HS-27A (cell line): ENCODE measurements at regions not wholly inside any gene's neighbourhood (a gene's known extent, or its start where the extent isn't known, plus 50 kb on each side); places are given as distances from the start of the nearest gene placed in this dataset.

Experiments
- DNase-seq: peaks from one replicate; pipeline ENCODE4 v3.0.0-alpha.2; 2012; ENCODE audit warnings: low read depth, missing footprints

- DNase-seq: no peak
These were observed 105.2 kb downstream of the RBM43 start for GRCh38 chr2:151156431-151156830.

DNA sequence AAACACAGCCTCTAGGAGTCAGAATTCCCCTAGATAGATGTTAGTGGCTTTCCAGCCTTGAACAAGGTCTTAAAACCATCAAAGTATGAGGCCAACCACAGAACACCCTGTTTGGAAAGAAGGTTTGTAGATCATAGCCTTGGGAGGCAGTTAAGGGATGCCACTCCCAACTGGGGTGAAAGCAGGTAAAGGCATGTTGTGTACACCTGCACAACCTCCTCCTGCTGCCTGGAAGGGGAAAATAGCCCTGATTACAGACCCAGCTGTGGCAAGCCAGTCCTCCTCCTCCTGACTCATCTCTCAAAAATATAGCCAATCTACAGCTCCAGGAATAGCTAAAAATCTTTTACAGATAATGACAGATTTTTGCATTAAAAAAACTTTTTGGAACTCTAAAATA is 108.1 kb downstream of the RBM43 start:
- no peak for DNase-seq

- no peak for DNase-seq
These were observed 111.0 kb downstream of the RBM43 start for GRCh38 chr2:151150331-151151320.

DNA sequence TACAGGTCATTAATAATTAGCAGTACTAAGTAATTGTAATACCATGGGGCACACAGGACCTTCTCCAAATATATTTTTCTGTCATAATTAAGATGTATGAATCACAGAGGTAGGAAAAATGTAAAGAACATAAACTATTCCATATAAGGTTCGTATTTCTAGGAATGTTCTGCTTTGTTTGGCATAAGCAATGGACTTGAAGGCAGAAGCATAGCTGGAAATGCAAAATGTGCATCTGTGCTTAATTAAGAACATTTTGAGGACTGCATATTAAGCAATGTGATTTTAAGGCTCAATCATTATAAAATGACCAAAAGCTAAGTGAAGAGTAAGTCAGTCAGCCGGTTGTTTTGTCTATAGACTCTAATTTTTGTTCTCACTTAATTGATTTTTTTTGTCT is 123.2 kb downstream of the RBM43 start:
- DNase-seq: no peak

DNA sequence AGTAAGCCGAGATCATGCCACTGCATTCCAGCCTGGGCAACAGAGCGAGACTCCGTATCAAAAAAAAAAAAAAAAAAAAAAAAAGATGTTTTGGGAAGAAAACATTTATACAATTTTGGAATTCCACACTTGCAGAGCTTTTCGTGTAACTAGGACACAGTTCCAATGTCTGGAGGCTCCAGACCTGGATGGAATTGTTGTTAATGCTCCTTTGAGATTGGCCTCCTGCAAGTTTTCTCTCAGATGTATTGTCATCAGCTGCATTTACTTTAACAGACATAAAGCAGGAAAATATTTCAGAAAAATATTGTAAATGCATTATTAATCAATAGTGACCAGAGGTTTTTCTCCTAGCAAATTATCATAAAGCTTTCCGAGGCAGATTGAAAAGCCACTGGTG is 124.1 kb downstream of the RBM43 start:
- DNase-seq: no peak

GRCh38 chr2:151120011-151120410 is 141.7 kb downstream of the RBM43 start:
- DNase-seq: no peak

- no peak for DNase-seq
These were observed 142.3 kb downstream of the RBM43 start for GRCh38 chr2:151119374-151119773.

DNA sequence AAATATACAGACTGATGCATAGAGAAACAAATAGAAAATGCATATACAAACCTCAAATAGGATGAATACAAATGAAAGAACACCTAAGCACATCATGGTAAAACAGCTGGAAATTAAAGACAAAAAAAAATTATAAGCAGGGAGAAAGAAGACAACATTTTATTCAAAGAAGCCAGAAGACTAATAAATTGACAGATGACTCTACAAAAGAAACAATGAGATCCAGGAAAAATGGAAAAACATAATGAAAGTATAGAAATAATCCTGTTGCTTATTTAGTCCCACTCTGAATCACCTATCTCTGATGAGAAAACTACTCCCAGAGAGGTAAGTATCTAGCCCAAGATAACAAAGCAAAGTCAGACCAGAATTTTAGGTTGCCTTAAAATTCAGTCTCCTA is 143.4 kb downstream of the RBM43 start:
- no peak for DNase-seq

GRCh38 chr2:151114874-151115273 is 146.8 kb downstream of the RBM43 start:
- DNase-seq: no peak

DNA sequence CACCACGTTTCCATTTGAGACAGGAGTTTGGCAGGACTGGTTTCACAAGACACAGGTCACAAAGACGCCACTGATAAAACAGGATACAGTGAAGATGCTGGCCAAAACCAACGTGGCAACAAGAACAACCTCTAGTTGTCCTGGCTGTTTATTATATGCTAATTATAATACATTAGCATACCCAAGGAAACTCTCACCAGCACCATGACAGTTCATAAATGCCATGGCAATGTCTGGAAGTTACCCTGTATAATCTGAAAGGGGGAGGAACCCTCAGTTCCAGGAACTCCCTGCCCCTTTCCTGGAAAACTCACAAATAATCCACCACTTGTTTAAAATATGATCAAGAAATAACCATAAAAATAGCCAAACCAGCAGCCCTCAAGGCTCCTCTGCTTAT is 148.3 kb downstream of the RBM43 start:
- DNase-seq: no peak

GRCh38 chr2:151111599-151112278 is 149.9 kb downstream of the RBM43 start:
- DNase-seq: peak; percentile 40

GRCh38 chr2:151106805-151107506 is 154.7 kb downstream of the RBM43 start:
- DNase-seq: no peak

DNA sequence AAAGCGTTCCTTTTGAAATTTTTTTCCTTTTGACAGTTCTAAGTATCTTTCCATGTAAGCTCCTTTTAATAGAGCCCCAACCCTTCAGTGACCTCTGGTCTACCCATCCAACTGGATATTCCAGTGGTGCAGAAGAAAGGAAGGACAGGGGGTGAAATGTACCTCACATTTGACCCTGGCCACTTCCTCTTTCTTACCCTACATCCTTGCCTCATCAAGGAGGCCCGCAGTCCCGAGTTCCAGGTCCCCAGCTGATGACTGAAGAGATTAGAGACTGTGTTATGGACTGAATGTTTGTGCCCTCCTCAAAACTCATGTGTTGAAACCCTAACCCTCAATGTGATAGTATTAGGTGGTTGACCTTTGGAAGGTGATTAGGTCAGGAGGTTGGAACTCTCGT is 158.1 kb downstream of the RBM43 start:
- no peak for DNase-seq

DNA sequence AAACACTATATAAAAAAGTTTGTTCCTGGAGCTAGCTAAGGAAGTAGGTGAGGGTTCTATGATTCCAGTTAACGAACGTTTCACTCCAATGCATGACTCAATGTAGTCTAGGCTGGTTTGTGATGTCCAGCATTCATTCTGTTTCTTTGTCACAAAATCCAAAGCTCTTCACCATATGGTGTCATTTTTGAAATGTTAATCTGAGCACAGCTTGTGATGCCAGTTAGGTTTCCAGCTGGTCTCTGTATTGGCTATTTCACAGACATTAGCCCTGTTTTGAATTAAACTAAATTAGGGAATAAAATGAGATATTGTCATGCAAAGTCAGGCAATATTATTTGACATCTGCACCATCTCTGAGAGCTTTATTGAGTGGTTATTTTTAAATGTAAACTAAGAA is 159.4 kb downstream of the RBM43 start:
- no peak for DNase-seq

DNA sequence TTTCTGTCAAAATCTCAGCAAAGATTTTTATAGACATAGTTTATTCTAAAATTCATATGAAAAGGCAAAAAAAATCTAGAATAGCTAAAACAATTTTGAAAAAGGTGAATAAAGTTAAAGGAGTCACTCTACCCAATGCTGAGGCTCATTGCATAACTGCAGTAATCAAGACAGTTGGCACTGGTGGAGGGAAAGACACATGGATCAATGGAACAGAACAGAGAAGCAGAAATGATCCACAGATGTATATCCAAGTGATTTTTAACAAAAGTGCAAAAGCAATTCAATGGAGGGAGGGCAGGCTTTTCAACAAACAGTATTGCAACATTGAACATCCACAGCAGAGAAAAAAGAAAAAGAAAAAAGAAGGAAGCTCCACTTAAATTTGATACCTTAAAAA is 162.8 kb downstream of the RBM43 start:
- DNase-seq: no peak

- DNase-seq: no peak
These were observed 163.8 kb downstream of the RBM43 start for GRCh38 chr2:151097895-151098294.

- DNase-seq: no peak
These were observed 164.5 kb downstream of the RBM43 start for GRCh38 chr2:151097128-151097527.

GRCh38 chr2:151096235-151096634 is 165.4 kb downstream of the RBM43 start:
- DNase-seq: no peak

- no peak for DNase-seq
These were observed 166.2 kb downstream of the RBM43 start for GRCh38 chr2:151095463-151095862.

DNA sequence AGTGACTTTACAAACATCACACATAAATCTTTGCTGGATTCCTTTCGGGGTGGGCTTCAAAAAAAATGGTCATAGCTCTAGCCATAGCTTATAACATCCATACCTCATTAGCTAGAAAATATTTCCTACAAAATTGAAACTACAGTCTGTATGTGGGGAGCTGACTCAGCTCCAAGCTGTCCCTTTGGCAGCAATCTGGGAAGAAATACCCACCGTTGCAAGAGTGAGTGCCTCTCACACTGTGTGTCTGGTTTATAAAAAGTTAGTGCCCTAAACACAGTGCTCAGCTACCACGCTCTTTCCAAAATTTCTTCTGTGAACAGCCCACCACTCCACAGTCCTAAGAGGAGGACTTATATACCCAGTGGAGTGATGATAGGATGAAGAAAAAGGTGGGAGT is 170.1 kb downstream of the RBM43 start:
- DNase-seq: no peak

DNA sequence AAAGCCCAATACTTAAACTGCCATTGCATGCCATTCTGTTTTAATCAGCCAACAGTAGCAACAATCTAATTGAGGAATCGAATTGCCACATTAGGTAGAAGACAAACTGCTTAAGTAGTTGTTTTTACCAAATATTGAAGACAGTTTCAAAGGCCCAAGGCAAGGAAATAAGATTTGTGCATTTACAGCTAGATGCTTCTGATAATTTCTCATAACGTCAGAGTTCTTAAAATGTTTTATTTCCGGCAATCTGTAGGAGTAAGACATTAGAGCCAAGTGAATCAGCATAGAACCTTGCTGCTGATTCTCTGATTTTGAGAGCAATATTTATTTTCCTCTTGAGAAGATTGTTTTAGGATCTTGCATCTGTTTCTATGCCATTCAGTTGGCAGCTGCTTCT is 174.3 kb downstream of the RBM43 start:
- DNase-seq: no peak

- no peak for DNase-seq
These were observed 176.5 kb downstream of the RBM43 start for GRCh38 chr2:151085181-151085611.
